NT2/D1 (cell line): ENCODE measurements at regions not wholly inside any gene's neighbourhood (a gene's known extent, or its start where the extent isn't known, plus 50 kb on each side); places are given as distances from the start of the nearest gene placed in this dataset.

Source experiments
- YY1 ChIP-seq: IDR thresholded peaks from 2 replicates; pipeline ENCODE4 v1.6.1; 2011; ENCODE audit not compliant: insufficient read length, insufficient read depth
- ZNF274 ChIP-seq: IDR thresholded peaks from 2 replicates; pipeline ENCODE4 v1.6.1; 2011; ENCODE audit warnings: mild to moderate bottlenecking, low read depth, low read length

DNA sequence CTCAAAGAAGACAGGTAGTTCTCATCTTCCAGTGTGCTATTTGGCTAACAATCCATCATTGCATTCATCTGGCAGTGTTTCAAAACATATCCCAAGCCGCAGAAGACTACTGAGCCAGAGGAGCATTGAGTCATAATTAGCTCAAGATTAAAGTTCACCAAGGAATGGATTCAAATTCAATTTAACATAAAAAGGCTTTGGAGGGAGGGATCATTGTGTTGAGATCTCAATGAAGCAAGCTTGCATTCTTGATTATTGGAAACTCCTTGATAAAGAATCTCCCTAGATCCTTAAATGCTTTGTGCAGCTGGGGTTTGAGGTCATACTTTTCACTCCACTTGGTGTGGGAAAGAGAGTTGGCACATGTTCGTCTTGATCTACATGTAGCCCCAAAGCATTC lies 142.8 kb upstream of the SEMA3A start:
- no peak for TF ChIP-seq ZNF274
- no peak for TF ChIP-seq YY1
